HL-60 (cell line): ENCODE measurements at regions not wholly inside any gene's neighbourhood (a gene's known extent, or its start where the extent isn't known, plus 50 kb on each side); places are given as distances from the start of the nearest gene placed in this dataset.

Source experiments
- CTCF ChIP-seq: IDR thresholded peaks from one replicate; pipeline ENCODE4 v1.5.1; 2011; ENCODE audit warnings: low read length, control low read depth, inconsistent platforms; ENCODE audit not compliant: insufficient read depth
- GABPA ChIP-seq: IDR thresholded peaks from 2 replicates; pipeline ENCODE4 v1.6.1; 2012; ENCODE audit warnings: low read depth
- POLR2AphosphoS5 ChIP-seq: IDR thresholded peaks from 2 replicates; pipeline ENCODE4 v1.6.1; 2012; ENCODE audit warnings: low read depth
- TF ChIP-seq, protein P1 (sequence below): IDR thresholded peaks from 2 replicates; pipeline ENCODE4 v1.6.1; 2012; ENCODE audit warnings: low read depth; ENCODE audit not compliant: insufficient replicate concordance

GRCh38 chr18:68532328-68532885 lies 182.5 kb downstream of the TMX3 start:
- TF ChIP-seq, protein P1, sequence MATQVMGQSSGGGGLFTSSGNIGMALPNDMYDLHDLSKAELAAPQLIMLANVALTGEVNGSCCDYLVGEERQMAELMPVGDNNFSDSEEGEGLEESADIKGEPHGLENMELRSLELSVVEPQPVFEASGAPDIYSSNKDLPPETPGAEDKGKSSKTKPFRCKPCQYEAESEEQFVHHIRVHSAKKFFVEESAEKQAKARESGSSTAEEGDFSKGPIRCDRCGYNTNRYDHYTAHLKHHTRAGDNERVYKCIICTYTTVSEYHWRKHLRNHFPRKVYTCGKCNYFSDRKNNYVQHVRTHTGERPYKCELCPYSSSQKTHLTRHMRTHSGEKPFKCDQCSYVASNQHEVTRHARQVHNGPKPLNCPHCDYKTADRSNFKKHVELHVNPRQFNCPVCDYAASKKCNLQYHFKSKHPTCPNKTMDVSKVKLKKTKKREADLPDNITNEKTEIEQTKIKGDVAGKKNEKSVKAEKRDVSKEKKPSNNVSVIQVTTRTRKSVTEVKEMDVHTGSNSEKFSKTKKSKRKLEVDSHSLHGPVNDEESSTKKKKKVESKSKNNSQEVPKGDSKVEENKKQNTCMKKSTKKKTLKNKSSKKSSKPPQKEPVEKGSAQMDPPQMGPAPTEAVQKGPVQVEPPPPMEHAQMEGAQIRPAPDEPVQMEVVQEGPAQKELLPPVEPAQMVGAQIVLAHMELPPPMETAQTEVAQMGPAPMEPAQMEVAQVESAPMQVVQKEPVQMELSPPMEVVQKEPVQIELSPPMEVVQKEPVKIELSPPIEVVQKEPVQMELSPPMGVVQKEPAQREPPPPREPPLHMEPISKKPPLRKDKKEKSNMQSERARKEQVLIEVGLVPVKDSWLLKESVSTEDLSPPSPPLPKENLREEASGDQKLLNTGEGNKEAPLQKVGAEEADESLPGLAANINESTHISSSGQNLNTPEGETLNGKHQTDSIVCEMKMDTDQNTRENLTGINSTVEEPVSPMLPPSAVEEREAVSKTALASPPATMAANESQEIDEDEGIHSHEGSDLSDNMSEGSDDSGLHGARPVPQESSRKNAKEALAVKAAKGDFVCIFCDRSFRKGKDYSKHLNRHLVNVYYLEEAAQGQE: no peak
- TF ChIP-seq CTCF (no peak), GABPA (no peak), POLR2AphosphoS5 (no peak)
